ENCODE measurements at regions not wholly inside any gene's neighbourhood (a gene's known extent, or its start where the extent isn't known, plus 50 kb on each side); places are given as distances from the start of the nearest gene placed in this dataset.
"Not testable (repeated sequence)": the region's sequence is repeated elsewhere in the genome, so short reads cannot be mapped to it uniquely, and the experiment has no call there.

DNA sequence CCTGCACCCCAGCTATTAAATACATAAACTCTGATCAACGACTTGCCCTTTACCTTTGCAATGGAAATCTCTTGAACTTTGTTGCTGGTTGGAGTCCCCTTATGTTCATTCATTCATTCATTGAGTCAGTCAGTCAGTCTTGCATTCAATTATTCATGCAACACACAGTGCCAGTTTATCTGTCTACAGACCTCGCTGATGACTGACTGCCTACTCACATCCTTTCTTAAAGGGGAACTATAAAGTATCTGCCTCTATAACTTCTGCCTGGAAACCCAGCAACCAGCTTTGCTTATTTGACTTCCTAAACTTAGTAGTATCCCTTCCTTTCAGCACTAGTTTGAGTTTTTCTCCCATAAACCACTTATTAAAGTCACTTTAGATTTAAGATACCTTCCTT, 620.8 kb upstream of the ADGRL3 start:
- DNase-seq, result no peak

DNA sequence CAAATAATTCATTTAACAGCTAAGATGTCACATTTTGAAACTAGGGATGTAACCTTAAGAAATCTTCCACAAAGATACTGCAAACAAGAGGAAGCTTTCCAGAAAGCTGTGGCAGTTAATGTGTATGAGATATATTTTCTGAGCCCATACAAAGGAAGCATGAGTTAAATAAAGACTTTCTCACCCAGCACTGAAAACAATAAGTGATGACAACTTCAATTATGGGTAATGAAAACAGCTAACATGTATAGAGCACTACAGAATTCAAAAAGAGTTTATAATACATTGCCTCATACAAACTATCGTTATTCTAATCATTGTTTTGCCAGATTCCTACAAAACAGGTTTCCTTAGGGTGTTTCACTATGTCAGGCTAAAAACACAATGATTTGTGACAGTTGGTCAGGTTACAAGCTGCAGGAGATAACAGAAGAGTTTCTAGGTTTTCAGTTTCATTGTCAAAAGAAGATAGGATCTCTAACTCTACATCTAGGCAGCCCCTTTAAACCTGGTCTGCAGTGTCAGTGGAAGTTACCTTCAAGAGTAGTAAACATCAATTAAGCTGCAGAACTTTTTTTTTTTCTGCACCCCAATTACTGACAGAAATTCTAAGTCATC, 618.1 kb upstream of the ADGRL3 start:
- DNase-seq, result no peak

DNA sequence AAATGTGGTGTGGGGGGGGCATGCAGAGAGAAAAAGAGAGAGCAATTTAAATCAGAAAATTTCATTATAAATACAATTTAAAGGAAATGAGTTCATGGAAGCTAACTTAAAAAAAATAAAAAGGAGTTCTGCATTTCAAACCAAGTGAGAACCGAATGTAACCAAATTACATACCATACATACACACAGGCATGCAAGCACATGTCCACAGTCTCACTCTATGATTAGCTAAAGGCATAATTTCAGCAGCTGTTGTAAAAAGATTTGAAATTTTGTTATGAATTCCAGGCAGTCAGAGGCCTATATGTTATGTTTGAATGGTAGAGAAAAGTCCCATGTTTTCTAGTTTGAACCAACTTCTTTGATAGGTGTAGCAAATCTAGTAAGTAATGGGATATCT, 611.6 kb upstream of the ADGRL3 start:
- no peak for DNase-seq

DNA sequence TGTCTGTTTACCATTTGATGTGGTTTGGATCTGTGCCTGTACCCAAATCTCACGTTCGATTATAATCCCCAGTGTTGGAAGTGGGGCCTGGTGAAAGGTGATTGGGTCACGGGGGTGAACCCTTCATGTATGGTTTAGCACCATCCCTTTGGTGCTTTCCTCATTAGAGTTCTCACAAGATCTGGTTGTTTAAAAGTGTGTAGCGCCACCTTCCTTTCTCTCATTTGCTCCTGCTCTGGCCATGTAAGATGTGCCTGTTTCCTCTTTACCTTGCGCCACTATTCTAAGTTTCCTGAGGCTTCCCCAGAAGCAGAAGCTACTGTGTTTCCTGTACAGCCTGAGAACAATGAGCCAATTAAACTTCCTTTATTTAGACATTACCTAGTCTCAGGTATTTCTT, 610.7 kb upstream of the ADGRL3 start:
- no peak for DNase-seq

DNA sequence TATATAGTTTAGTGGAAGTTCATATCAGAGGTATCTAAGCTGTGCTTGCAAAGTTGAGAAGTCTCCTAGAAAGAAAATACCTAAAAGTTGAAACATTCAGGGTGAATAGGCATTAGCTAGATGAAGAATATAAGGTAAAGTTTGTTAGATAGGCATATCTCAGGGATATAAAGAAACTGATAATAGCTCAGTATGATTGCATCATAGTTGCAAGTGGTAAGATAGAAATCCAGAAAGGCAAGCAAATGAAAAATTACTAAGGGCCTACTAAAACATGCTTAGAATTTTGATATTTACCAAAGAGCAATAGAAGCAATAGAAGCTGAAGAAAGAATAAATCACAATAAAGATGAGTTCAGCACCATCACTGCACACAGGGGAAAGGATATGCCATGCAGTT, 610.0 kb upstream of the ADGRL3 start:
- no peak for DNase-seq

DNA sequence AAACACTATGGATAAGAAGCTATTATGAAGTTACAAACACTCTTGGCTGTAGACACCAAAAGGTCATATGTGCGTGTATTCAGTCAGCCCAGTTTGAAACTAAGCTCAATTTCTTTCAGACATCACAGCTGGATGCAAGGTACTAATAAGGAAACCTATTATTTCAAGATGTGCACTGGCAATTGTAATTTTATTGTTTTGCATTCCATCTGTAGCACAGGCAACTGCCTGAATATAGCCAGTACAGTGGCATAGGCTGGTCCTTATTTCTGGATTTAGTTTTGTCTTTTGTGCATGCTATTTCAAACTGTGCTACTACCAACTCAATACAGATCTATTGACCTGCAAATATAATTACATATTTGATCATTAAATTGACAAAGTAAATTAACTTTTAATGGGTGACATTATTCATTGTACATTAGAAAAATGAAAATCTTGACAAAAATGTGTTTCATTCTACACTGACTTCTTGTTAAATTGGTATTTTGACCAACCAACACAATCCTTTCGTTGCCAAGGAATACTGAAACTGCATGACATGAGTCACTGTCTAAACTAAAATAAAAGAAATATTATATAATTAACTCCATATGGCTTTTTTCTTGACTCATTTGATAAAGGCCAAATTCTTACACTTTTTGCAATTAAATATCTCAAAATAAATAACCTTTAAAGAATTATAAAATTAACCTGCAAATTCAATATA, 594.3 kb upstream of the ADGRL3 start:
- DNase-seq, result no peak

DNA sequence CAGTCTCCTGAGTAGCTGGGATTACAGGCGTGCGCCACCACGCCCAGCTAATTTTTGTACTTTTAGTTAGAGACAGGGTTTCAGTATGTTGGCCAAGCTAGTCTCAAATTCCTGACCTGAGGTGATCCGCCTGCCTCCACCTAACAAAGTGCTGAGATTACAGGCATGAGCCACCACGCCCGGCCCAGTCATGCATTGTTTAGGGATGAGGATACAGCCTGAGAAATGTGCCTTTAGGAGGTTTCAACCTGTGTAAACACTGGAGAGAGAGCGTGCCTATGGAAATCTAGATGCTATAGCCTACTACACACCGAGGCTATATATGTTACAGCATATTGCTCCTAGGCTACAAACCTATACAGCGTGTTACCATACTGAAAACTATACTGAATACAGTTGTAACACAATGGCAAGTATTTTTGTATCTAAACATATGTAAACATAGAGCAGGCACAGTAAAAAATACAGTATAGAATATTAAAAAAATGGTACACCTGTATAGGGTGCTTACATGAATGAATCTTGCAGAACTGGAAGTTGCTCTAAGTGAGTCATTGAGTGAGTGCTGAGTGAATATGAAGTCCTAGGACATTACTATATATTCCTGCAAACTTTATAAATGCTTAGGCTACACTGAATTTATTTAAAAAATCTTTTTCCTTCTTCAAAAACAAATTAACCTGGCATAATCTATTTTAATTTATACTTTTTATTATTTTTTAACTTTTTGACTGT, 588.2 kb upstream of the ADGRL3 start:
- DNase-seq, result peak; percentile 92

DNA sequence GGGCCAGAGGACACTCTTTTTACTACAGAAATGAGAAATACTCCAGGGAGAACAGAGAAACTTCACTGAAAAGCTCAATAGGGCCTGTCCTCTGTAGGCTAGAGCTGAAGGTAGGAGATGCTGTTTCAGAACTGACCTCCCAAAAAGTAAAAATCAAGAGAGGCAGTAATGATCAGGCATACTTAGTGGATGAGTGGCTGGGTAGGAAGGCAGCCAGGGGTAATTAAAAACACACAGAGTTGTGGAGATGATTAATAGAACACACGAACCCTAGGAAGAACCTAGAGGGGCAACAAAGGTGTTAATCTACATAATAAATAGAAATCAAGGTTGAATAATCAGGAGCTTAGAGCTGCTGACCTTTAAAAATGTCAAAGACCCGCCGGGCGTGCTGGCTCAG, 582.4 kb upstream of the ADGRL3 start:
- no peak for DNase-seq

DNA sequence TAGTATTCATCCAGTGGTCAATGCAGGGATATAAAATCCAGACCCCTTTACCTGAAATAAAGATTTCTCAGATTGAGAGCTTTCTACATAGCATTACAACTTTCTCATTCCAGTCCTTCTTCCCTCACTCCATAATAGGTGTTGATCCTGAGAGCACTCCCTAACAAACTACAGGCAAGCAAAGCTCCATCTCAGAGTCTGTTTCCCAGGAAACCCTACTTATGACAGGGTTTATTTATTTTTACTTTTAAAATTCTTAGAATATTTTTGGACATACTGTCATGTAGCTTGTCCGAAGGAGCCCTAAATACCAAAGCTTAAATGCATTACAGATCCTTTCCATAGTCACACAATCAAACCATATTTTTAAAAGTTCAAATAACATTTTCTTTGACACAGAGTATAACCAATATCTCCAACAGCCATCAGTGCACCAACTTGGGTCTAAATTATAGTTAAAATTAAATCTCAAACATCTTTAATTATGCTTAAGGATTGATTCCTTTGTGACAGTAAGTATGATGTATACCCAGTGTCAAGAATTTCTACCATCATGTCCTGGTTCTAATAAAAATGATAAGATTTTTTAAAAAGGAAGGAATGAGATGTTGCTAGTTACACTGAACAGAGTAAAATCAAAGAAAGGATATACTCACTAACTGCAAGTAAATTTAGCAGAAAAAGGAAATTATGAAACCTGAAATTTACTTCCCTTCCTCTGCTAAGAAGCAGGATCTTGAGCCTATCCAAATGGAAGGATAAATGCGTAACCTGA, 580.4 kb upstream of the ADGRL3 start:
- no peak for DNase-seq

DNA sequence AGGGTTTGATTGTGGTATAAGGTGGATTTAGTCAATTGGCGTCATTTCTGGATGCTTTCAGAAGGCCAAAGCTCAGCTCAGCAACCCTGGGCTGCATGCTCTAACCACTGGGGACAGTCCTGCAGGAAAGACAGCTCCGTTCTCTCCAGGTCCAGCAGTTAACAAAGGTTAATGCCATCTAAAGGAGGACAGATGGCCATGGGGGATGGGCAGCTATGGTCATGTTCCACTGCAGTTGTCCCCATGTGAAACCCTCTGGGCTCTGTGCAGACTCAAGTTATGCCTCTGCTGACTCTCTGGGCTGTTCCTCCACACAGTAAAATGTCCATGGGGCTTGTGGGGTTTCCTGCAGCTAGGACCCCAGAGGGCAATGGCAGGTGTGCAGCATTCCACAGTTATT, 562.1 kb upstream of the ADGRL3 start:
- DNase-seq, result no peak

DNA sequence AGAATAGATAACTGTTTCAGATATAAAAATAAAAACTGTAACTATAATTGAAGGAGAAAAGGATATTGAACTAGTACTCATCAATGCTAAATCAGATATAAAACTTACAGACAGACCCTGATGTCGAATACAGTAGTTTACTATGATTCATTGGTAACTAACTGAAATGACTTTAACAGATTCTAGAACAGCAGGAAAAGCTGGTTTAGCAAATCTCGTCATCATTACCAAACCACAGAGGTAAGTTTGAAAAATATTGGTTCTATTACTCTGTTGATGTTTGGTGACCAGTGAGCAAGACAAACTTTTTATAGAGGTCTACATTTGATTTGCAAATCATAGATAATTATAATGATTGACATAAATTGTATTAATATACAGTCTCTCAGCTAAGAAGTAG, 551.4 kb upstream of the ADGRL3 start:
- DNase-seq, result no peak

DNA sequence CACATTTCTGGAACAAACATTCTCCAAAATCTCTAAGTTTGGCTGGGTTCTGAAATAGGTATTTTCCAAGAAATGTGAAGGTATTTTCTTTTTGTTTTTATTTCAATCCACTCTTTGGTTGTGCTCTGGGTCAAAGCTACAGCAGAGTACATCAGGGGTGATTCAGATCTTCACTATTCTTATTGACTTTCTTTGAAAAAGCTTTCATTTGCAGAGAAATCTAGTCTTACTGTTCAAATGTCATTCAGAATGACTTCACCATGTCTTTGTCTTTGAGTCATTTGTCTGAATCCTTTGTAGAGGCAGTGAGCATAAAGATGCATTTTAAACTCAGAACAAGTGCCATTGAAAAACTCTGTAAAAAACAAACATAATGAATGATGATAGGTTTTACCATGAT, 547.2 kb upstream of the ADGRL3 start:
- no peak for DNase-seq

DNA sequence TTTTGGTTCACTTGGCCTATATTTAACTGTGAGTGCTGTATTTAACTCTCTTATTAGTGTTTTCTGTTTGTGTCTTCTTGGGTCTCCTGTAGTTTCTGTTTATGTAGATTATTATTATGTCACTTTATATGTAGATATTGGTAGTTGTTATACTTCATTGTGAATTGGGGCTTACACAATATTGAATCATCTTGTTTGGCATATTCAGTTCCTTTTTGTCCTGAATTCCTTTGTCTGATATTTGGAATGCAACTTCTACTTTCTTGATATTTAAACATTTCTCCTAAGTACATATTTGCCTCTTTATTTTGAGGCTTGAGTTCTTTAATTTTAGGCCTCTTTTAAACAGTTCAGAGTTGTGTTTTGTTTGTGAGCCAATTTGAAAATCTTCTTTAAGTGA, 544.8 kb upstream of the ADGRL3 start:
- DNase-seq, result no peak

DNA sequence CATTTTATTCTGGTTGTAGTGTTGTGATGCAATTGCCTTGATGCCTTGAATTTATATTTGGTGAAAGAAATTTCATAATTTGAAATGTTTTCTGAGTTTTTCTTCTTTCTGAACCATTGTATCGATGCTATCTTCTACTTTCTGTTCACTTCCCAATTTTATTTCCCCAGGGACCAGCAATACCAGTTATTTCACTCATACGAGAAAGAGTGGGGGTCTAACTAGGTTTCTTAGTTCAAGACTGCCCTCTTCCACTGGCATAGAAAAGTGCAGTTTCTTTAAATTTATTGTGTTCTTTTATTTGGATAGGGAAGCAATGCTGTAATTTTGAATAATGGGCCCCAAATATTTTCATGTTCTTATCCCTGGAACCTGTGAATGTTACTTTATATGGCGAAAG, 544.0 kb upstream of the ADGRL3 start:
- DNase-seq, result no peak

DNA sequence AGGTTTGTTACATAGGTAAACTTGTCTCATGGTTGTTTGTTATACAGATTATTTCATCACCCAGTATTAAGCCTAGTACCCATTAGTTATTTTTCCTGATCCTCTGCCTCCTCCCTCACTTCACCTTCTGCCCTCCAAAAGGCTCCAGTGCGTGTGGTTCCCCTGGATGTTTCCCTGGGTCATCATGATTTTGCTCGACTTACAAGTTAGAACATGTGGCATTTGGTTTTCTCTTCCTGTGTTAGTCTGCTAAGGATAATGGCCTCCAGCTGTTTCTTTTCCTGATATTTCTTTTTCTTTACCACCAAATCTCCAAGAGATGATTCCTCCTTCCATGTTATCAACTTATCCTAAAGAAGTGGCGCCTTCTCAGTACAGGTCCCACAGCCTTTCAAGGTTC, 543.1 kb upstream of the ADGRL3 start:
- DNase-seq, result no peak

DNA sequence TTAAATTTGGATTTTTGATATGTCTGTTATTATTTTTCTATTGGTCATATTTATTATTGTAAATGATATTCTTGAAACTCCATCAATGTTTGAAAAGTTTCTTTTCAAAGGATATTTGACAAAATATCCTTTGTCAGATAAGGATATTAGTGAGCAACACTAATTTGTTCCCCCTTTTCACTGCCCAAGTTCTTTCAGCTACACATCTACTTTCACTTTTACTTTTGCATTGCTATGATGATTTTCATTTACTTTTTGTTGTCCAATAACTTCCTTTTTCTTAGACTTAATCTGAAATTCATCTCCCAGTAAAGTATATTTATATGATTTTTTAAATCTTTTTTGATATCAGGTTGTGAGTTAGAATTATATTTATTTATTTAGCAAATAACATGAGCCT, 542.3 kb upstream of the ADGRL3 start:
- no peak for DNase-seq

DNA sequence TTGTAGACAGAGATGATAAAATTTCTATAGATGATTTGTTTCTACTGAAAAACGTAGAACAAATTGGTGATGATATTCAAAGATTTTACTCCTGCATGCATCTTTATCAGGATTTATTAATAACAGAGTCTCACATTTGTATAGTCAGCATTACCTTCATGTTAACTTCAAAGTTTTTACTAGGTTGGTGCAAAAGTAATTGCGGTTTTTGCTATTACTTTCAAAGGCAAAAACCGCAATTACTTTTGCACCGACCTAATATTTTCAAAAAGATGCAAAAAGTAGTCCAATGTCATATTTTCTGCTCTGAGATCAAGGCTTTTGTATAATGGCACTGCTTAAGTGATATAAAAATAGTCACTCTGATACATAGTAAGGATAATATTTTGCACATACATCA, 536.4 kb upstream of the ADGRL3 start:
- DNase-seq, result no peak

DNA sequence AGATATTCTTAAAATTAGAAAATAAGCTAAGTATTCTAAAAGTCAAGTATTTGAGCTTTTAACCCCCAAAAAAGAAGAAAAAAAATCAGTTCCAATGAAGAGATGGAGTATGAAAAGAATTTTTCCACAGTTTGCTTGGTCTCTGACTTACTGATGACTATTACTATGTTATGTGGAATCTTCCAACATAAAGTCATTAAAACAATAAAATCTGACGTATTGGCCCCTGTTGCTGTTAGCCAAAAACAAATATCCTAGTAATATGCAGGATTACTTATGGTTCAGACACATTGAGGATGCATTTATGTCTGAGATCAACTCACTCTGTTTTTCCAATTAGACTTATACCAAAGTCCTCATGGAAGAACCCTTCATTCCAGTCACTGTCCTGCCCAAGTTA, 517.2 kb upstream of the ADGRL3 start:
- DNase-seq, result no peak

DNA sequence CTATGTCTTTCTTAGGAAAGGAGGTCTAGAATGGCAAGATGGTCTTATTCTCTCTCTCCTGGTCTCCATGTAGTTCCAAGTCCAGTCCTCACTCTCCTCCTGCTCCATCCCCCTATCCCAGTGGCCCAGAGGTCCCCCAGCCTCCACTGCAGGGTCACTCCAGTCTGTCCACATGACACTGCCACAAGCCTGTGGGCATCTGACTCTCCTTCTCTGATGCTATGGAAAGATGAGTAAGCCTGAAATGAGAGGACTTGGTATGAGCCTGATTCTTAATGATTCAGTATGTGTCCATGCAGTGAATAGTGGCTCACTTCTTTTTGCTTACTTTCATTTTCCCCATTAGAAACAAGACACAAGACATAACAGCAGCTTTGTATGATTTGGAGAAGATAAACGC, 516.8 kb upstream of the ADGRL3 start:
- DNase-seq, result no peak

DNA sequence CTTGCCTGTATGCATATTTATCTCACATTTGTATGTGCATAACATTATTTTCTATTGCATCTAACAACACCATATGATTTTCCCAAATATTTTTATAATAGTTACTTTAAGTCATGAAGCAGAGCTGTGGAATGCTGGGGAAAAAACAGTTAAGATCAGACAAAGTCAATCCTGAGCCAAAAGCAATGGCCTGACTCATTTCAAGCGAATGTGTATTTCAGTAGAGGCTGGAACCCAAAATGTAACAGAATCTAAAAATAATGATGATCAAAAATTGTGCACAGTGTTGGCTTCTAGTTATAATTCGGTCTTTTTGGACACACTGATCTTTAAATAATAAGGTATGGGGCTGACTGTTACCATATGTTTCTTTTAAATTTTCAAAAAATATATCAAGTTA, 516.2 kb upstream of the ADGRL3 start:
- no peak for DNase-seq

DNA sequence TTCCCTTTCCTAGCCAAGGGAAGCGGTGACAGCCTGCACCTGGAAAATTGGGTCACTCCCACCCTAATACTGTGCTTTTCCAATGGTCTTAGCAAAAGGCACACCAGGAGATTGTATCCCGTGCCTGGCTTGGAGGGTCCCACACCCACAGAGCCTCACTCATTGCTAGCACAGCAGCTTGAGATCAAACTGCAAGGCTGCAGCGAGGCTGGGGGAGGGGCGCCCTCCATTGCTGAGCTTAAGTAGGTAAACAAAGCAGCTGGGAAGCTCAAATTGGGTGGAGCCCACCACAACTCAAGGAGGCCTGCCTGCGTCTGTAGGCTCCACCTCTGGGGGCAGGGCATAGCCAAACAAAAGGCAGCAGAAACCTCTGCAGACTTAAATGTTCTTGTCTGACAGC, 504.1 kb upstream of the ADGRL3 start:
- DNase-seq, result not testable (repeated sequence)

DNA sequence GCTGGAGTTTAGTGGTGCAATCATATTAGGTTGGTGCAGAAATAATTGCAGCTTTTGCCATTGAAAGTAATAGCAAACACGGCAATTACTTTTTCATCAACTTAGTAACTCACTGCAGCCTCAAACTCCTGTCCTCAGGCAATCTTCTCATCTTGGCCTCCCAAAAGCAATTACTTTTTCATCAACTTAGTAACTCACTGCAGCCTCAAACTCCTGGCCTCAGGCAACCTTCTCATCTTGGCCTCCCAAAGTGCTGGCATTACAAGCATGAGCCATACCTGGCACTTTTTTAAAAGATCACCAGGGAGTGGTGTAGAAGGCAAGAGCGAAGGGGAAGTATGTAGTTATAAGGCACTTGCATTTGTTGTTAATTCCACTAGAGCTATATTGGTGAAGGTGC, 491.1 kb upstream of the ADGRL3 start:
- DNase-seq, result peak; percentile 61

DNA sequence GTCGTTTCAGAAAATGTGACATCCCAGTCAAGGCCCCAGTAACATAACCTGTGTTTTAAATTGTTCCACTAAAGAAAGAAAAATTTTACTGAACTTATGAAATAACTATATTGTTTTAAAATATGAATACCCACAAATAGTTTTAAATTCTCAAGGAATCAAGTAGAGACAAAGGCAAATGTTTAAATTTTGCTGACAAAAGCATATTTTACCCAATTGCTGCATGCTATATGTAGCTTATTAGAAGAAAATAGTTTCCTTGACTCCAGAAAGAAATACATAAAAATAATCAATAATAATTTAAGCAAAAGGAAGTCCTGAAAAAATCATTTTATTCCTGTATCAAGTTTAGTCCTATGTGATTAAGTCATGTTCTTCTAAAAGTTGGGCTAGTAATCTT, 481.3 kb upstream of the ADGRL3 start:
- no peak for DNase-seq

DNA sequence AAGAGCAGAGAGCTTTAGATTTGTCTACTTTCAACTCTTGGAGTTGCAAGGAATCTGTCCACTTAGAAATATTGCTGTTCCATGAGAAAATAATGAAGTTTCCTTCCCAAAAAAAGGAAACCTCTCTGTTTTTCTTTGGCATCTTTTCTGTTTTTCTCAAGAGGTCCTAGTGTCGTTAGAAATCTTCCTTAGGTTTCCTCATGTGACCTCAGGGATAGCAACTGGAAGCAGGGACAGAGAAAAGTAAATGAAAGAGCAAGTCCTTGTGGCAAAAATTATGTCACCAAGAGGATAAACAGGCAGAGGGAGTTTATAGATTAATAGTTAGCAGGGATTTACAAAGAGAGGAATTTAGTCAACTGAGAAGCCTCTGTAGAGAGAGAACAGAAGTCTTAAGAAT, 478.4 kb upstream of the ADGRL3 start:
- no peak for DNase-seq

All from islet precursor cell (in vitro differentiated cells).